ENCODE measurements at regions not wholly inside any gene's neighbourhood (a gene's known extent, or its start where the extent isn't known, plus 50 kb on each side); places are given as distances from the start of the nearest gene placed in this dataset.

GRCh38 chr3:177904621-177905020, 631.6 kb upstream of the KCNMB2 start:
- no peak for TF ChIP-seq CTCF (IDR thresholded peaks at IDR 0.05)

- no peak for TF ChIP-seq CTCF (IDR thresholded peaks at IDR 0.05)
These were observed 630.8 kb upstream of the KCNMB2 start for GRCh38 chr3:177905173-177906125.

GRCh38 chr3:177906126-177906511, 630.1 kb upstream of the KCNMB2 start:
- TF ChIP-seq CTCF (IDR thresholded peaks at IDR 0.05), result no peak

GRCh38 chr3:177906578-177907229, 629.5 kb upstream of the KCNMB2 start:
- TF ChIP-seq CTCF (IDR thresholded peaks at IDR 0.05), result no peak

GRCh38 chr3:177914224-177914623, 622.0 kb upstream of the KCNMB2 start:
- no peak for TF ChIP-seq CTCF (IDR thresholded peaks at IDR 0.05)

- no peak for TF ChIP-seq CTCF (IDR thresholded peaks at IDR 0.05)
These were observed 619.8 kb upstream of the KCNMB2 start for GRCh38 chr3:177916461-177916860.

GRCh38 chr3:177917234-177917861, 618.9 kb upstream of the KCNMB2 start:
- no peak for TF ChIP-seq CTCF (IDR thresholded peaks at IDR 0.05)

All from LNCAP (cell line).